HL-60 (cell line): ENCODE measurements at regions not wholly inside any gene's neighbourhood (a gene's known extent, or its start where the extent isn't known, plus 50 kb on each side); places are given as distances from the start of the nearest gene placed in this dataset.
"Not testable (repeated sequence)": the region's sequence is repeated elsewhere in the genome, so short reads cannot be mapped to it uniquely, and the experiment has no call there.

Source experiments
- CTCF ChIP-seq: IDR thresholded peaks from one replicate; pipeline ENCODE4 v1.5.1; 2011; ENCODE audit warnings: low read length, control low read depth, inconsistent platforms; ENCODE audit not compliant: insufficient read depth
- GABPA ChIP-seq: IDR thresholded peaks from 2 replicates; pipeline ENCODE4 v1.6.1; 2012; ENCODE audit warnings: low read depth
- POLR2AphosphoS5 ChIP-seq: IDR thresholded peaks from 2 replicates; pipeline ENCODE4 v1.6.1; 2012; ENCODE audit warnings: low read depth
- REST ChIP-seq: IDR thresholded peaks from 2 replicates; pipeline ENCODE4 v1.6.1; 2012; ENCODE audit warnings: low read depth; ENCODE audit not compliant: insufficient replicate concordance

DNA sequence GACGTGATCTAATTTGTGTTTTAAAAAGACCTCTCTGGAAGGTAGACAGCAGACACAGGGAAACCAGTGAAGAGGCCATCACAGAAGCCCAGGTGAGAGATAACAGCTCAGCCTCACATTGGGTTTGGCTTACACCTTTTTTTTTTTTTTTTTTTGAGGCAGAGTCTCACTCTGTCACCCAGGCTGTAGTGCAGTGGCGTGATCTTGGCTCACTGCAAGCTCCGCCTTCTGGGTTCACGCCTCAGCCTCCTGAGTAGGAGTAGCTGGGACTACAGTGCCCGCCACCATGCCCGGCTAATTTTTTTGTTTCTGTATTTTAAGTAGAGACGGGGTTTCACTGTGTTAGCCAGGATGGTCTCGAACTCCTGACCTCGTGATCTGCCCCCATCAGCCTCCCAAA lies 412.3 kb downstream of the KCNRG start:
- not testable (repeated sequence) for TF ChIP-seq CTCF, POLR2AphosphoS5, REST, GABPA
